GM18498 (cell line): ENCODE measurements at regions not wholly inside any gene's neighbourhood (a gene's known extent, or its start where the extent isn't known, plus 50 kb on each side); places are given as distances from the start of the nearest gene placed in this dataset.

Experiments used
- ATAC-seq: cut with Tn5 transposase; IDR thresholded peaks from one replicate; pipeline ENCODE4 v1.9.1; 2021; ENCODE audit warnings: mild to moderate bottlenecking, moderate library complexity; ENCODE audit not compliant: unreplicated experiment

DNA sequence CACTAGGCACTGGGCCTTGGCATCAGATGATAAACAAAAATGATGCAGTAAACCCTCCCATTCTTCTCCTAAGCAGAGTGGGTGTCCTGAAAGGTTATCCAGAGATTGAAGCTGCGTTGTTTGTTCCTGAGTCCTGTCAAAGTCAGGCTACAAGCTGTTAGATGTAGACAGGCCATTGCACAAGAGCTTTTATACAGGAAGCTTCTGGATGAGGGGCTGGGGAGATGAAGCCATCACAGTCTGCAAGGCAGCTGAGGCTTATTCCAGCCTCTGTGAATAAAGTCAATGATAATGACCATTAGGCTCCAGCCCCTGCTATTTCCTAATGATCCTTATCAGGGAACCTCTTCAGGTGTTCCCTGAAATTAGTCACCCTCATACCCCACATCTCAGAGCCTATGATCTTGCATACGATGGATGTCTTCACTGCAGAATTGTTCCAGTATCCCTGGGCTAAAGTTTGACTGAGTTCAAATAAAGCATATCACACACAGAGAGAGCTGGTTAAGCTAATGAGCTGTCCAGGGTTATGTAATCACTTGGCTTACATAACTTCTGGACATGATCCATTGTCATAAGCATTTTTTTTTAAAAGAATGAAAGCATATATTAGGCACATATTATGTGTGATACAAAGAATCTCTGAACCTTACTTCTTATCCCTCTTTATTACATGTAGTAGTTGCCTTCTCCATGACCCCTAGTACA, 337.1 kb upstream of the OR4E1 start:
- no peak for ATAC-seq

DNA sequence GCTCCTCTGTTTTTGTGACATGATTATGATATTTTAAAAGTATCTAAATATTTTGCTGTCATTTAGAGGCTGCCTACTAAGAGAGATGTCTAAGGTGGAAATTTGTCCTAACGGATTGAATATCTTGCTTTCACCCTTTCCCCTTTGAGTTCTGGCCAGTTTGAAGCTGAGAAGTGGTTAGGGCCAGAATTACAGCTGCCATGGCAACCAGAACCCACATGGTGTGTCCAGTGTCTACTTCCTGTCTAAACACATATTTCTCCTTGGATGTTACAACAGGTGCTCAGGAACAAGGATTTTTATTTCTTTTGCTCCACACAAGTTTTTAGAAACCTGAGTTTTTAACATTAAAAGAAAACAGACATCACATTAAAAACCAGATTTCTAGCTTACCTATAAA, 335.1 kb upstream of the OR4E1 start:
- ATAC-seq, result no peak

DNA sequence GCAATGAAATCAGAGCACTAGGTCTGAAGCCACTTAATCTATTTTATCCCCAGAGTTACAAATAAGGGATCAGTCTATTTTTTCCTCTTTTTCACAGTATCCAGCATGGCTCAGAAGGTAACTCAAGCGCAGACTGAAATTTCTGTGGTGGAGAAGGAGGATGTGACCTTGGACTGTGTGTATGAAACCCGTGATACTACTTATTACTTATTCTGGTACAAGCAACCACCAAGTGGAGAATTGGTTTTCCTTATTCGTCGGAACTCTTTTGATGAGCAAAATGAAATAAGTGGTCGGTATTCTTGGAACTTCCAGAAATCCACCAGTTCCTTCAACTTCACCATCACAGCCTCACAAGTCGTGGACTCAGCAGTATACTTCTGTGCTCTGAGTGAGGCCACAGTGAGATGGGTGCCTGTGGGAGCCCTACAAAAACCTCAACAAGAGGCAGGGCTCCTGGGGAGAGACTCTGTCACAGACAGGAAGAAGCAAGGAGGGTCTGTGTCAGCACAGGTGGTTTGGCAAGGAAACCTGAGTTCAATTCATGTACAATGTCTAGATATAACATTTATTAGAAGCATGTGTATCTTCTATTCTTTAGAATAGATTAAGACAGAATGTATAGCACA, 334.3 kb upstream of the OR4E1 start:
- ATAC-seq, result no peak

- ATAC-seq, result no peak
Observed at GRCh38 chr14:22007363-22007762, 333.7 kb upstream of the OR4E1 start.

DNA sequence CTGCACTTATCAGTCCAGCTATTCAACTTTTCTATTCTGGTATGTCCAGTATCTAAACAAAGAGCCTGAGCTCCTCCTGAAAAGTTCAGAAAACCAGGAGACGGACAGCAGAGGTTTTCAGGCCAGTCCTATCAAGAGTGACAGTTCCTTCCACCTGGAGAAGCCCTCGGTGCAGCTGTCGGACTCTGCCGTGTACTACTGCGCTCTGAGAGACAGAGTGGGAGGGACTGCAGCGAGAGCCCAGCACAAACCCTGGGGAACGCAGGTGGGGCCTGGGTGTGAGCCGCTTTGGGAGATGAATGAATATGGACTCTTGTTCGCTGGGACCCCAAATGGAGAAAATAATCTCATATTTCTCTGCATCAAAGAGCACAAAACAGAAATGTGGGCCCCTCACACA, 329.8 kb upstream of the OR4E1 start:
- ATAC-seq, result no peak

- no peak for ATAC-seq
Observed at GRCh38 chr14:22002860-22003284, 329.3 kb upstream of the OR4E1 start.

DNA sequence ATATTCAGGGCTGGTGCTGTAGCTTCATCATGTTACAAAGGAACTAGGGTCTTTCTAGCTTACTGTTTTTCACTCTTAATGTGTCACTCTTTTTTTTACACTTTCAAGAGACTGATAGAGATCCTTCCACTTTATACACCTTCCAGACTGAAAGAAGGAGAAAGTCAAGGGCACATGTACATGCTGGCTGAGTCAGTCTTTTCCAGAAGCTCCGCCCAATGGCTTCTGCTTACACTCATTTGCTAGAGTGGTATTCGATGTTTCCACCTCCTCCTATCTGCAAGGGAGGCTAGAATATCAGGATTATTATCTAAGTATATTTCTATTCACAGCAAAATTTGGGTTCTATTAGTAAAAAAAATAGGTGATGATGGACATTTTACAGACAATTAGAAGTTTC, 325.8 kb upstream of the OR4E1 start:
- no peak for ATAC-seq

DNA sequence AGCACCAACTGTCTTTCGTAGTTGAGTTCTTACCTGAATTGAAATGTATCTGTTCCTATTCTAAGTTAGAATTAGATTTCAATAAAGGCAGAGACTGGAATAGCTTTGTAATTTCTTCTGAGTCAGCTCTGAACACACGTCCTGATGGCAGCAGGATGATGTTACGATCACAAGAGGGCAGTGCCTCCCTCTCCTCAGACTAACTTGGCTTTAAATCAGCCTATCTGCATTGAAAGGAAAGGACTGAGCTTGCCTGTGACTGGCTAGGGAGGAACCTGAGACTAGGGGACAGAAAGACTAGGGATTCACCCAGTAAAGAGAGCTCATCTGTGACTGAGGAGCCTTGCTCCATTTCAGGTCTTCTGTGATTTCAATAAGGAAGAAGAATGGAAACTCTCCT, 323.7 kb upstream of the OR4E1 start:
- no peak for ATAC-seq

DNA sequence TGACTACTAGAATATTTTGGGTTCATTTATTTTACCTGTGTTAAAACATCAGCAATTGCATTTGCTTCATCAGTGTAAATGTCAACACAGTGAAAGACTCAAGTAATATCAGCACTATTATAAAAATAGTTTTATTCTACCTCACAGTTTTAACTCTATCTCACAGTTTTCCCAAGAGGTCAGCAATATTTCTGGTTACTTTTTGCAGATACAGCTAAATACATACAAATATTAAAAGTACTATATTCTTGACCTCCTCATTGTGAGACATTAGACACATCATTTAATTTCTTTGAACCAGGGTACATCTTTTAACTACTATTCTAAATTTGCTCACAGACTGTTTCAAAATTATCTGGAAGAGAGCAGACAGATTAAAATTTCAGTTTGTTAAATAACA, 321.7 kb upstream of the OR4E1 start:
- ATAC-seq, result no peak

GRCh38 chr14:21993837-21994236, 320.2 kb upstream of the OR4E1 start:
- no peak for ATAC-seq

DNA sequence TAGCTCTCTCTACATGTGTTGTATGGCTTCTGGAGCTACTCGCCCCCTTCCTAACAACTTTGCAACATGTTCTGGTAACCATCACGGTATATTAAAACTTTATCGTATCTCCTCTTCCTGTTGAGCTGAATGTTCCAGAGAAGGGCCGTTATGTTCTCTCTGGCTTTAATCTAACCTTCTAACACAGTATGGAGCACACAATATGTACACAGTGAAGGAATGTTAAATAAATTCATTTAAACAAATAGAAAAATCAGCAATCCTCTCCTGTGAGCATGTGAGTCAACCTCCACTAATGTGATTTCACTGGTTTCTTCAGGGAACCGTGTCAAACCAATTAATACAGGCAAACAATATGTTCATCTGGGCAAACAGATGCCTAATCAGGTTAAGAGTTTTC, 319.5 kb upstream of the OR4E1 start:
- no peak for ATAC-seq

- ATAC-seq, result no peak
Observed at GRCh38 chr14:21991130-21991529, 317.5 kb upstream of the OR4E1 start.

DNA sequence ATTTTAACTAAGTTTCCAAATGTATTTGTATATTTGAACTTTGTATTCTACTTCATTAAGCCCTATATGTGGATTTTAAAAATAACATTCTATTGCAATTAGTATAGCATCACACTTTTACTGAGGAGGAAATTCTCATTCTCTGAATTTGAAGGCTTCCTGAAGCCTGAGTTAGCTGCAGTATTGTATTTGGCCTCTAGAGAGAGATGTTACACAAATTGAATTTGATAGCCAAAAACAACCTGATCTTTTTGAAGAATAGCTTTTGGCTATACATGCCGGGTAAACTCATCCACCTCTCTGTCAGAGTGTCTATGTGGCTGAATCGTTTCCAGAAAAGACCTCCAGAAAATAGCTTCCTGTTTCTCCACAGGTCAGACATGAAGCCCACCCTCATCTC, 316.5 kb upstream of the OR4E1 start:
- ATAC-seq, result no peak

GRCh38 chr14:21989090-21989489, 315.5 kb upstream of the OR4E1 start:
- ATAC-seq, result no peak

DNA sequence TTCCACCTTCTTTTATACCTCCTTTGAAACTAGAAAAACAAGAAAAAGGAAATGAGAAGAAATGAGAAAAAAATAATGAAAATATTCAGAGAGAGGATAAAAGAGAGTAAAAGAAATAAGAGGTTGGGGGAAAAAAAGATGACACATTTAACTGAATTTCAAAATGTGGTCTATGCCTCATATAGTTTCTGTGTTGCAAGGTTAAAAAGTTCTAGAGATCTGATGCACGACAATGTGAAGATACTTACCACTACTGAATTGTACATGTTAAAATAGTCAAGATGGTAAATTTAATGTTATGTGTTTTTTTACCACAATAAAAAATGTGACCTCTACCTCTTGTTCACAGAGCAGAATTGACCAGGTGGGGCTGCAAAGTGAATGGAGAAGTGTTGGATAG, 314.8 kb upstream of the OR4E1 start:
- ATAC-seq, result no peak

DNA sequence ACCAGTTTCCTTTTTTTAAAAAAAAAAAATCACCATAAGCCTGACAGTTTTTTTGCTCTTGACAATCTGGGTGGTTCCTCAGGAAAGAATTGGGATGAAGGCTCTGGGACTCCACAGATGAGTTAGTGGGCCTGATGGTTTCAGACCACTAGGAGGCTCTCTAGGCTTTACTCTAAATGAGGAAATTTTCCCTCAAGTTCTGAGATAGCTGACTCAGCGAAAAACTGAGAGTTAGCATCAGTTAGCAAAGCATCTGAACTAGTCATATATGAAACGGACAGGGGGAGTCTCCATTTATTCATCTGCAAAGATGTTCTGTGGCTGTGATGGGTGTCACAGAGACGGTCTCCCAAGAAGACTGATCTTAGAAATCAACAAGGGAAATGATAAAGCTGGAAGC, 314.3 kb upstream of the OR4E1 start:
- no peak for ATAC-seq

DNA sequence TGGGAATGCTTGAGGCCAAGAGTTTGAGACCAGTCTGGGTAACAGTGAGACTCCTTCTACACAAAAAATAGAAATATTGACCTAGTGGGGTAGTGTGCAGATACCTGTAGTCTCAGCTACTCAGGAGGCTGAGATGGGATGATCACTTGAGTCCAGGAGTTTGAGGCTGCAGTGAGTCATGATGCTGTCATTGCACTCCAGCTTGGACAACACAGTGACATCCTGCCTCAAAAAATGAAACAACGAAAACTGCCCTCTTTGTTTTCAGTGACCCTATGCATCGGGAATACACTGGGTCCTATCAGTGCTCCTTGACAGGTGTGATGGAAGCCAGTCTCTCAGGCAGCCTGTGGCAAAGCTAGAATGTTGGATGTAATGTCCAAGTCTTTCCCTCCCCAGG, 311.5 kb upstream of the OR4E1 start:
- ATAC-seq, result no peak

DNA sequence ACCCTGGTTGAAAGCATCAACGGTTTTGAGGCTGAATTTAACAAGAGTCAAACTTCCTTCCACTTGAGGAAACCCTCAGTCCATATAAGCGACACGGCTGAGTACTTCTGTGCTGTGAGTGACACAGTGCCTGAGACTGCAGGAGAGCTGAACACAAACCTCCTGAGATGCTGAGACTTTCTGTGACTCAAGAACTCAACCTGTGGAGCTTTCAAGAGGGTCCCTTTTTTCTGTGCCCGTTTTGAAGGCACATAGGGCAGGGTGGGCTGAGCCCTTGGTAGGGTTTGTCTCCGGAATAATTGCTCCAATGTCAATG, 305.3 kb upstream of the OR4E1 start:
- ATAC-seq, result no peak

DNA sequence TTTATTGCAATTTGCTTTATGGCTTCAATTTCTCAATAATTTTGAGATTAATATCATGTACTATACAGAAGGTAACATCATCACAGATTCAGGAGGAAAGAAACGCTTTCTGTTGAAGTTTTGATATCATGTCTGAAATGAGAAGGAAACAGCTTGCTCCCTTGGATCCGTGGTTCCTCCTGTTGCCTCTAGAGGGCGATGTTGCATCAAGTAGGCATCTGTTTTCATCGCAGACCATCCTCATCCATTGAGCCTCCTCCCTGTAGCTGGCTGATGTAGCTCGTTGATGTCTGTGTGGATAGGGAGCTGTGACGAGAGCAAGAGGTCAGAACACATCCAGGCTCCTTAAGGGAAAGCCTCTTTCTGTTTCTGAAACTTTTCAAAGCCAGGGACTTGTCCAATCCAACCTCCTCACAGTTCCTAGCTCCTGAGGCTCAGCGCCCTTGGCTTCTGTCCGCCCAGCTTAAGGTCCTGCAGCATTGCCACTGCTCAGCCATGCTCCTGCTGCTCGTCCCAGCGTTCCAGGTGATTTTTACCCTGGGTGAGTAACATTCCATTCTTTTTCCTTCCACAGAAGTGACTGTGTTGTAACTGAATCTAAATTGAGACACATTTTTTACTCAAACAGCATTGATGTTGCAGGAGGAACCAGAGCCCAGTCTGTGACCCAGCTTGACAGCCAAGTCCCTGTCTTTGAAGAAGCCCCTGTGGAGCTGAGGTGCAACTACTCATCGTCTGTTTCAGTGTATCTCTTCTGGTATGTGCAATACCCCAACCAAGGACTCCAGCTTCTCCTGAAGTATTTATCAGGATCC, 304.8 kb upstream of the OR4E1 start:
- peak; percentile 63 for ATAC-seq

DNA sequence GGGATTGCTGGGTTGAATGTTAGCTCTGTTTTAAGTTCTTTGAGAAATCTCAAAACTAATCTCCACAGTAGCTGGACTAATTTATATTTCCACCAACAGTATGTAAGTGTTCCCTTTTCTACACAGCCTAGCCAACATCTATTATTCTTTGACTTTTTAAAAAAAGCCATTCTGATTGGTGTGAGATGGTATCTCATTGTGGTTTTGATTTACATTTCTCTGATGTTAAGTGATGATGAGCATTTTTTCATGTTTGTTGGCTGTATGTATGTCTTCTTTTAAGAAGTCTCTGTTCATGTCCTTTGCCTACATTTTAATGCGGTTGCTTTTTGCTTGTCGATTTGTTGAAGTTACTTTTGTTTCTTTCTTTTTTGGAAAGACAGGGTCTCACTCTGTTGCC, 301.1 kb upstream of the OR4E1 start:
- no peak for ATAC-seq

DNA sequence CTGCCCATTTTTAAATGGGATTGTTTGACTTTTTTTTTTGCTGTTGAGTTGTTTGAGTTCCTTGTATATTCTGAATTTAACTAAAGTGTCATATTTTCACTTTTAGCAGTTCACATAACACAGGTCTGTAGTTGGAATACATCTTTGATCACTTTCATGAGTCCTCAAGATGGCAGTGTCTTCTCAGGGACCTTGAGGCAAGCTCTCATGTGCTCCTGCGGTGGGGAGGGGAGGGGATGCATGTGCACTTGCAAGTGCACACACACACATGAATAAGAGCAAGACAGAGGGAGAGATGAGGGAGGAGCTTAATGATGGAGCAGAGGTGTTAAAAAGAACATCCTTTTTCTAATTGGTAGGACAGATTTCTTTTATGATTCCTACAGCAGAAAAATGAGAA, 291.4 kb upstream of the OR4E1 start:
- ATAC-seq, result no peak

GRCh38 chr14:21964180-21964579, 290.6 kb upstream of the OR4E1 start:
- no peak for ATAC-seq
